OCI-LY1 (cell line): ENCODE measurements at regions not wholly inside any gene's neighbourhood (a gene's known extent, or its start where the extent isn't known, plus 50 kb on each side); places are given as distances from the start of the nearest gene placed in this dataset.

ENCODE experiments used
- H2AFZ ChIP-seq: fragments of 200-600 bp; sonication (generic), shearing (Covaris generic); 2 replicates; pipeline ENCODE4 v1.6.0; 2014; ENCODE audit warnings: antibody characterized with exemption, mild to moderate bottlenecking, low read length
- H3F3A ChIP-seq: fragments of 200-600 bp; sonication (generic), shearing (Covaris generic); 2 replicates; pipeline ENCODE4 v1.6.0; 2014; ENCODE audit warnings: mild to moderate bottlenecking, antibody characterized with exemption, low read length, moderate library complexity; ENCODE audit not compliant: insufficient read depth
- H3K27ac ChIP-seq: fragments of 200-600 bp; sonication (generic); 2 replicates; pipeline ENCODE4 v1.5.1; 2014; ENCODE audit warnings: low read length, mixed run types, mild to moderate bottlenecking, low read depth; ENCODE audit not compliant: poor library complexity, severe bottlenecking
- H3K27me3 ChIP-seq: fragments of 200-600 bp; sonication (generic); 2 replicates; pipeline ENCODE4 v1.6.0; 2014; ENCODE audit warnings: antibody characterized with exemption, mild to moderate bottlenecking, low read length, moderate library complexity; ENCODE audit not compliant: insufficient read depth
- H3K36me3 ChIP-seq: fragments of 200-600 bp; sonication (generic); 2 replicates; pipeline ENCODE4 v1.6.1; 2014; ENCODE audit warnings: mild to moderate bottlenecking, antibody characterized with exemption, low read length, moderate library complexity, mixed read lengths; ENCODE audit not compliant: insufficient read depth
- H3K4me1 ChIP-seq: fragments of 200-600 bp; sonication (generic); 2 replicates; pipeline ENCODE4 v1.5.1; 2014; ENCODE audit warnings: mild to moderate bottlenecking, low read length, moderate library complexity; ENCODE audit not compliant: insufficient read depth, severe bottlenecking
- H3K4me2 ChIP-seq: fragments of 200-600 bp; sonication (generic), shearing (Covaris generic); 2 replicates; pipeline ENCODE4 v1.6.1; 2014; ENCODE audit warnings: low read length
- H3K4me3 ChIP-seq: fragments of 200-600 bp; sonication (generic); 2 replicates; pipeline ENCODE4 v1.5.1; 2014; ENCODE audit warnings: low read length, low read depth, mild to moderate bottlenecking, mixed read lengths; ENCODE audit not compliant: poor library complexity, severe bottlenecking
- H3K79me2 ChIP-seq: fragments of 200-600 bp; shearing (Covaris generic); 2 replicates; pipeline ENCODE4 v1.6.1; 2016; ENCODE audit warnings: mixed run types, low read length, mixed read lengths; ENCODE audit not compliant: insufficient read depth
- H3K9ac ChIP-seq: fragments of 200-600 bp; sonication (generic), shearing (Covaris generic); 2 replicates; pipeline ENCODE4 v1.6.1; 2014; ENCODE audit warnings: mild to moderate bottlenecking, low read length, mixed read lengths
- H3K9me2 ChIP-seq: fragments of 200-600 bp; sonication (generic), shearing (Covaris generic); 2 replicates; pipeline ENCODE4 v1.6.1; 2014; ENCODE audit warnings: low read depth, mild to moderate bottlenecking, low read length, mixed read lengths
- H3K9me3 ChIP-seq: fragments of 200-600 bp; shearing (Covaris generic); 2 replicates; pipeline ENCODE4 v1.6.1; 2014; ENCODE audit warnings: low read length, mixed read lengths
- H4K20me1 ChIP-seq: fragments of 200-600 bp; sonication (generic), shearing (Covaris generic); 2 replicates; pipeline ENCODE4 v1.6.0; 2016; ENCODE audit warnings: mild to moderate bottlenecking, low read length; ENCODE audit not compliant: insufficient read depth
- EZH2 ChIP-seq: fragments of 200-600 bp; sonication (generic), shearing (Covaris generic); IDR thresholded peaks from 2 replicates; pipeline ENCODE4 v1.8.0; 2017; ENCODE audit warnings: borderline replicate concordance, mixed run types, mild to moderate bottlenecking, antibody characterized with exemption, low read length, moderate library complexity, mixed read lengths
- TF ChIP-seq, protein P1 (sequence below): fragments of 200-600 bp; sonication (generic), shearing (Covaris generic); IDR thresholded peaks from 2 replicates; pipeline ENCODE4 v1.5.1; 2017; ENCODE audit warnings: mild to moderate bottlenecking, antibody characterized with exemption, low read length, moderate library complexity, mixed read lengths

DNA sequence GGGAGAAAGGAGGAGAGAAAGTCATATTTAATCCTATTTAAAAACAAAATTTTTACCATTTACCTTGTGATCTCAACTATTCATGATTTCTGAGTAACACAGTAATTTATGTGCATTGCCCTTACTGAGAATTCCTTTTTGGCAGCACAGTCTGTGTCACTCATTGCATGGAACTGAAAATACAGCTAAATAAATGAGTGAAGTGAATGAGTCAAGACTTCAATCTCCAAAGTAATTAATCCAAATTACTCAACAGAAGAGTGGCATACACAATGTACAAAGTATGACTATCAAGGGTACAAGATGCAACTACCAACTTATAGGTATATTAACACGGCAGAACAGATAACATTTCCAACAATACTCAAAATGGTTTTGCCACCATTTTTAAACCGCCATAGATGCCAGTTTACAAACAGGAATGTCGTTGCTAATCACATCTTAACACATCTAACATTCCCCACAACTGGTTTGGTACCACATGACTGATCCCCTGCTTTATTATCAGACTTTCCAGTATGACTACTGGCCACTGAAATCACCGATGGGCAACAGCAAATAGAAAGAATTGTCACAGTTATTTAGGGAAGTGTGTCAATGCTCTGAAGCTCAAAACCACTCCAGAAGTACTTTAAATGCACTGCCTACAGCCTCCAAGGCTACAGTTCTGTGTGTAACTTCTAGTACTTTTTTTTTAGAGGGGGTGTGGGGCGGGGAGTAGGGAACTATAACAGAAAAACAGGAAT, 410.4 kb downstream of the SHQ1 start:
- Histone ChIP-seq H3K27ac (no peak overlapping the region), H3K4me2 (no peak overlapping the region), H3K9ac (no peak overlapping the region), H3K9me3 (no peaks in the 10 kb centered on the region), H3K9me2 (no peaks in the 10 kb centered on the region), H4K20me1 (peaks cover 11% of the 10 kb centered on the region), H3K4me3 (no peak overlapping the region), H3K79me2 (peaks cover 33% of the 10 kb centered on the region), H3K4me1 (peaks cover 27% of the 10 kb centered on the region), H3F3A (no peaks in the 10 kb centered on the region; the same call in 1 of the 2 replicates), H3K36me3 (peaks cover 16% of the 10 kb centered on the region), H2AFZ (no peak overlapping the region), H3K27me3 (no peaks in the 10 kb centered on the region)
- TF ChIP-seq, protein P1, sequence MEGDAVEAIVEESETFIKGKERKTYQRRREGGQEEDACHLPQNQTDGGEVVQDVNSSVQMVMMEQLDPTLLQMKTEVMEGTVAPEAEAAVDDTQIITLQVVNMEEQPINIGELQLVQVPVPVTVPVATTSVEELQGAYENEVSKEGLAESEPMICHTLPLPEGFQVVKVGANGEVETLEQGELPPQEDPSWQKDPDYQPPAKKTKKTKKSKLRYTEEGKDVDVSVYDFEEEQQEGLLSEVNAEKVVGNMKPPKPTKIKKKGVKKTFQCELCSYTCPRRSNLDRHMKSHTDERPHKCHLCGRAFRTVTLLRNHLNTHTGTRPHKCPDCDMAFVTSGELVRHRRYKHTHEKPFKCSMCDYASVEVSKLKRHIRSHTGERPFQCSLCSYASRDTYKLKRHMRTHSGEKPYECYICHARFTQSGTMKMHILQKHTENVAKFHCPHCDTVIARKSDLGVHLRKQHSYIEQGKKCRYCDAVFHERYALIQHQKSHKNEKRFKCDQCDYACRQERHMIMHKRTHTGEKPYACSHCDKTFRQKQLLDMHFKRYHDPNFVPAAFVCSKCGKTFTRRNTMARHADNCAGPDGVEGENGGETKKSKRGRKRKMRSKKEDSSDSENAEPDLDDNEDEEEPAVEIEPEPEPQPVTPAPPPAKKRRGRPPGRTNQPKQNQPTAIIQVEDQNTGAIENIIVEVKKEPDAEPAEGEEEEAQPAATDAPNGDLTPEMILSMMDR = no peak
- no peak for TF ChIP-seq EZH2

DNA sequence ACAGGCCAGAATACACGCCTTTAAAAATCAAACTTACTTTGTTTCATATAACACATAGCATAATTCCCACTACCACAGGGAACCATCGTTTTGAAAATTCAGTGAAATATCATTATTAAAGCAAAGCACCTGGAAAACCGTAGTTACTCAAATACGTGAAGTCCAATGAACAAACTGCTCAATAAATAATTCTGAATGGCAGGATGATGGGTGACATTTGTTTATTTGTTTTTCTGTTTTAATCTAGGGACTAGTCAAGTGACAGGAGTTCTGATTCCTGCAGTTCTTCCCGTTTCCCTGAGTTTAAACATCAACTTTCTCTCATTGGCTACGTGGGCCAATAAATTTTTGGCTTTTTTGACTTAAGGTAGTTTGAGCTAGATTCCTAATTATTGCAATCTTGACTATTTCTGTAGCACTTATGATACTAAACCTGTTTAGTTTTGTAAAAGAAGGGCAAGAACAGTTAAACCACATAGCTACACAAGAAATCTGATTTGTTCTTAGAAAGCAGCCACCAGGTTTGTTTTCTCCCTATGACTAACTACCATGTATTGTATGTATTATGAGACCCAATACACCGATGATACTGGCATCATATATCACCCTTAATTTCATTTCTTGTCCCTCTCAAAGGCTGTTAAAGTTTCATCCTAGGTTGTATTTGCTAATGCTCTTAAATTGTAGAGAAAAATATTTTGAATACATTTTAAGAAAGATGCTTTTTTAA, 411.2 kb downstream of the SHQ1 start:
- TF ChIP-seq, protein P1 = no peak
- TF ChIP-seq EZH2 = no peak
- no peaks in the 10 kb centered on the region for H3K27me3 ChIP-seq
- peaks cover 16% of the 10 kb centered on the region for H3K36me3 ChIP-seq
- no peak overlapping the region for H3K4me2 ChIP-seq
- H3K9me3 ChIP-seq = no peaks in the 10 kb centered on the region
- H3K4me1 ChIP-seq = peaks cover 27% of the 10 kb centered on the region
- H3K9me2 ChIP-seq = no peaks in the 10 kb centered on the region
- no peak overlapping the region for H3K27ac ChIP-seq
- no peak overlapping the region for H3K4me3 ChIP-seq
- peaks cover 15% of the 10 kb centered on the region for H4K20me1 ChIP-seq
- no peak overlapping the region for H2AFZ ChIP-seq
- no peaks in the 10 kb centered on the region; the same call in 1 of the 2 replicates for H3F3A ChIP-seq
- H3K79me2 ChIP-seq = peaks cover 32% of the 10 kb centered on the region
- no peak overlapping the region for H3K9ac ChIP-seq

DNA sequence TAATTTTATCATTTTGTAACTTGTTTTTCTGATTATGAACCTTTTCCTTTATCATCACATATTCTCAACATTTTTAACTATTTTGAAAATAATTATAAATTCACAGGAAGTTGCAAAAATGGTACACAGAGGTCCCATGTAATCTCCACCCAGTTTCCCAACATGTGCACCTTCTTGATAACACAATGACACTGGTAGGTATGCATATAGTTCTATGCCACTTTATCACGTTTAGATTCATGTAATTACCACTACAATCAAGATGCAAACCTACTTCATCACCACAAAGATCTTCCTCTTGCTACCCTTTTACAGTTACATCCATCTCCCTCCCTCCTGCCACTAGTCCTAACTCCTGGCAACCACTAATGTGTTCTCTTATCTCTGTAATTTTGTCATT, 413.9 kb downstream of the SHQ1 start:
- no peak overlapping the region for H3K9ac ChIP-seq
- H3K27me3 ChIP-seq = no peaks in the 10 kb centered on the region
- no peaks in the 10 kb centered on the region for H3K9me2 ChIP-seq
- H3K4me2 ChIP-seq = no peak overlapping the region
- peaks cover 17% of the 10 kb centered on the region for H4K20me1 ChIP-seq
- H3K79me2 ChIP-seq = peaks cover 20% of the 10 kb centered on the region
- TF ChIP-seq, protein P1 = no peak
- TF ChIP-seq EZH2 = no peak
- no peak overlapping the region for H3K4me3 ChIP-seq
- no peak overlapping the region for H3K27ac ChIP-seq
- no peaks in the 10 kb centered on the region; the same call in 1 of the 2 replicates for H3F3A ChIP-seq
- no peak overlapping the region for H2AFZ ChIP-seq
- peaks cover 10% of the 10 kb centered on the region for H3K36me3 ChIP-seq
- no peaks in the 10 kb centered on the region for H3K9me3 ChIP-seq
- H3K4me1 ChIP-seq = peaks cover under 1% of the 10 kb centered on the region
